ENCODE measurements at regions not wholly inside any gene's neighbourhood (a gene's known extent, or its start where the extent isn't known, plus 50 kb on each side); places are given as distances from the start of the nearest gene placed in this dataset.

DNA sequence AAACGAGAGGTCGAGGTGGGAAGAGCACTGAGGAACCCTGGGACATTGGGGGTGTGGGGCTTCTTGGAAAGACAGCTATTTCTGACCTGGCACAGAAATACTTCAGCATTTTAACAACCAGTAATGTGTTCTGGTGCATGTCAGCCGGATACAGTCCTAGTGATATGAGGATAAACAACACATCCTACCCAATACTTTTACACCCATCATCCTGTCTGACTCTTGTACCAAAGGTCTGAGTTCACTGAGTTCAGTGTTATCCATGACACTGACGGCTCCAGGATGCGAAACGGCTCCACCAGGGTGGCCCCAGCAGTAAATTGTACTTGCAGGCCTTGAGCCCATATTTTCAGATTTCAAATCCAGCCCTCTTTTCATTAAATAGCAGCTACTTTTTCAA, 65.9 kb upstream of the SH3BP4 start:
- ATAC-seq, result no peak
- TF ChIP-seq EZH2phosphoT487 (IDR thresholded peaks at IDR 0.05; ENCODE audit: borderline replicate concordance, low read length) (no peak), EZH2 (IDR thresholded peaks at IDR 0.05; ENCODE audit: low read length, unreplicated experiment) (no peak)
- TF ChIP-seq, protein P1, sequence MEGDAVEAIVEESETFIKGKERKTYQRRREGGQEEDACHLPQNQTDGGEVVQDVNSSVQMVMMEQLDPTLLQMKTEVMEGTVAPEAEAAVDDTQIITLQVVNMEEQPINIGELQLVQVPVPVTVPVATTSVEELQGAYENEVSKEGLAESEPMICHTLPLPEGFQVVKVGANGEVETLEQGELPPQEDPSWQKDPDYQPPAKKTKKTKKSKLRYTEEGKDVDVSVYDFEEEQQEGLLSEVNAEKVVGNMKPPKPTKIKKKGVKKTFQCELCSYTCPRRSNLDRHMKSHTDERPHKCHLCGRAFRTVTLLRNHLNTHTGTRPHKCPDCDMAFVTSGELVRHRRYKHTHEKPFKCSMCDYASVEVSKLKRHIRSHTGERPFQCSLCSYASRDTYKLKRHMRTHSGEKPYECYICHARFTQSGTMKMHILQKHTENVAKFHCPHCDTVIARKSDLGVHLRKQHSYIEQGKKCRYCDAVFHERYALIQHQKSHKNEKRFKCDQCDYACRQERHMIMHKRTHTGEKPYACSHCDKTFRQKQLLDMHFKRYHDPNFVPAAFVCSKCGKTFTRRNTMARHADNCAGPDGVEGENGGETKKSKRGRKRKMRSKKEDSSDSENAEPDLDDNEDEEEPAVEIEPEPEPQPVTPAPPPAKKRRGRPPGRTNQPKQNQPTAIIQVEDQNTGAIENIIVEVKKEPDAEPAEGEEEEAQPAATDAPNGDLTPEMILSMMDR (conservative IDR thresholded peaks at IDR 0.05; ENCODE audit: low read depth, low read length), result no peak
- Histone ChIP-seq H3K4me2 (ENCODE audit: low read length) (no peak overlapping the region), H3K4me1 (ENCODE audit: insufficient read depth, low read length) (peaks cover 18% of the 10 kb centered on the region), H3K79me2 (ENCODE audit: low read length) (no peaks in the 10 kb centered on the region), H3K27me3 (ENCODE audit: low read length) (no peaks in the 10 kb centered on the region), H3K9me3 (ENCODE audit: low read length) (no peaks in the 10 kb centered on the region), H2AFZ (ENCODE audit: low read length) (no peak overlapping the region), H3K9ac (ENCODE audit: low read length) (no peak overlapping the region), H3K36me3 (ENCODE audit: low read depth, low read length) (no peaks in the 10 kb centered on the region), H3F3A (ENCODE audit: low read length, unreplicated experiment) (no peaks in the 10 kb centered on the region), H4K20me1 (ENCODE audit: low read length) (no peaks in the 10 kb centered on the region), H3K4me3 (ENCODE audit: low read length) (no peak overlapping the region), H3K9me2 (replicated peaks; ENCODE audit: low read length) (no peaks in the 10 kb centered on the region), H3K27ac (ENCODE audit: low read length) (no peak overlapping the region)
- ChIA-PET POLR2A (ENCODE audit: unreplicated experiment) (no interaction called here), CTCF (interaction anchor here (0.6 kb wide), 1 partner anchor 156 kb away, joined by 8 read pairs; no protein-coding TSS in a partner anchor)
- no peak for DNase-seq
- no TSS peak for BruUV-seq (replicated peaks)
- intact Hi-C loops (cut with micrococcal nuclease), result loop anchor here (10.0 kb wide), 1 partner anchor 169 kb away; no protein-coding TSS in a partner anchor

DNA sequence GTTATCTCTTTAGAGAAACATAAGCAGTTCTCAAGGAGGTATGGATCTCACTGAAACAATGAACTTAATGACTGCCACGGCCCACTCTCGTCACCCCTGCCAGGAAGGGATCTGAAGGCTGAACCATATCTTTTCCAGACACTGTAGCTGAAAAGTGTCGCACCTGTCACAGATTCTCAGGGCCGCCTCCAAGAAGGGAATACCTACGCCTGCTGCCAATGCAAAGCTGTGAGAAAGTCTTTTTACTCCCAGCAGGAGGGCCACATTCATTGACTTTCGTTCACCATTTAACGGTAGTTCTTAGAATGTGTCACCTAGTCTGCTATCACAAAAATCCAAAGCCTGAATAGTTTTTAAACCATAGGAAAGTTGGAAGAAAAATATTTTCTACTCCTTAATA, 66.7 kb upstream of the SH3BP4 start:
- Histone ChIP-seq H3K4me1 (ENCODE audit: insufficient read depth, low read length) (peaks cover 24% of the 10 kb centered on the region), H2AFZ (ENCODE audit: low read length) (no peak overlapping the region), H3K9me3 (ENCODE audit: low read length) (no peaks in the 10 kb centered on the region), H3K9me2 (replicated peaks; ENCODE audit: low read length) (no peaks in the 10 kb centered on the region), H3K4me2 (ENCODE audit: low read length) (no peak overlapping the region), H3K4me3 (ENCODE audit: low read length) (no peak overlapping the region), H3K27me3 (ENCODE audit: low read length) (no peaks in the 10 kb centered on the region), H3K36me3 (ENCODE audit: low read depth, low read length) (no peaks in the 10 kb centered on the region), H3F3A (ENCODE audit: low read length, unreplicated experiment) (no peaks in the 10 kb centered on the region), H3K79me2 (ENCODE audit: low read length) (no peaks in the 10 kb centered on the region), H3K27ac (ENCODE audit: low read length) (no peak overlapping the region), H3K9ac (ENCODE audit: low read length) (no peak overlapping the region), H4K20me1 (ENCODE audit: low read length) (no peaks in the 10 kb centered on the region)
- no peak for ATAC-seq
- intact Hi-C loops (cut with micrococcal nuclease), result loop anchor here (10.0 kb wide), 1 partner anchor 170 kb away; no protein-coding TSS in a partner anchor
- POLR2A ChIA-PET (ENCODE audit: unreplicated experiment), result no interaction called here
- no peak for DNase-seq
- CTCF ChIA-PET, result interaction anchor here (0.6 kb wide), 1 partner anchor 155 kb away, joined by 8 read pairs; no protein-coding TSS in a partner anchor
- BruUV-seq (replicated peaks), result no TSS peak
- TF ChIP-seq EZH2phosphoT487 (IDR thresholded peaks at IDR 0.05; ENCODE audit: borderline replicate concordance, low read length), result no peak
- no peak for TF ChIP-seq EZH2 (IDR thresholded peaks at IDR 0.05; ENCODE audit: low read length, unreplicated experiment)
- TF ChIP-seq, protein P1 (conservative IDR thresholded peaks at IDR 0.05; ENCODE audit: low read depth, low read length), result no peak

DNA sequence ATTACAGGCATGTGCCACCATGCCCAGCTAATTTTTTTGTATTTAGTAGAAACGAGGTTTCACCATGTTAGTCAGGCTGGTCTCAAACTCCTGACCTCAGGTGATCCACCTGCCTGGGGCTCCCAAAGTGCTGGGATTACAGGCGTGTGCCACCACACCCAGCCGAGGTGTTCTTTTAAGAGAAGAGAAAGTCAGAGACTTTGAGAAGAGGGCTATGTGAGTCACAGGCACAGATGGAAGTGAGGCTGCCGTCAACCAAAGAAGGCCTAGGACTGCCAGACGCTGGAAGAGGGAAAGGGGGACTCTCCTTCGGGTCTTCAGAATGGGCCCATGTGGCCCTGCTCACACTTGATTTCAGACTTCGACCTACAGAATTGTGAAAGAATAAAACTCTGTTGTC, 67.2 kb upstream of the SH3BP4 start:
- DNase-seq (no peak), ATAC-seq (no peak)
- H3K27ac ChIP-seq (ENCODE audit: low read length), result no peak overlapping the region
- H3F3A ChIP-seq (ENCODE audit: low read length, unreplicated experiment), result no peaks in the 10 kb centered on the region
- H3K79me2 ChIP-seq (ENCODE audit: low read length), result no peaks in the 10 kb centered on the region
- H4K20me1 ChIP-seq (ENCODE audit: low read length), result no peaks in the 10 kb centered on the region
- H3K27me3 ChIP-seq (ENCODE audit: low read length), result no peaks in the 10 kb centered on the region
- intact Hi-C loops (cut with micrococcal nuclease), result loop anchor here (10.0 kb wide), 1 partner anchor 170 kb away; no protein-coding TSS in a partner anchor
- POLR2A ChIA-PET (ENCODE audit: unreplicated experiment), result no interaction called here
- H3K4me1 ChIP-seq (ENCODE audit: insufficient read depth, low read length), result peaks cover 29% of the 10 kb centered on the region
- no peaks in the 10 kb centered on the region for H3K9me2 ChIP-seq (replicated peaks; ENCODE audit: low read length)
- no peak overlapping the region for H3K4me3 ChIP-seq (ENCODE audit: low read length)
- H3K9ac ChIP-seq (ENCODE audit: low read length), result no peak overlapping the region
- TF ChIP-seq, protein P1 (conservative IDR thresholded peaks at IDR 0.05; ENCODE audit: low read depth, low read length), result no peak
- TF ChIP-seq EZH2phosphoT487 (IDR thresholded peaks at IDR 0.05; ENCODE audit: borderline replicate concordance, low read length), result no peak
- TF ChIP-seq EZH2 (IDR thresholded peaks at IDR 0.05; ENCODE audit: low read length, unreplicated experiment), result no peak
- H2AFZ ChIP-seq (ENCODE audit: low read length), result no peak overlapping the region
- H3K36me3 ChIP-seq (ENCODE audit: low read depth, low read length), result no peaks in the 10 kb centered on the region
- no peaks in the 10 kb centered on the region for H3K9me3 ChIP-seq (ENCODE audit: low read length)
- CTCF ChIA-PET, result no interaction called here
- no peak overlapping the region for H3K4me2 ChIP-seq (ENCODE audit: low read length)
- BruUV-seq (replicated peaks), result no TSS peak
